AML-193 (cell line): ENCODE measurements at regions not wholly inside any gene's neighbourhood (a gene's known extent, or its start where the extent isn't known, plus 50 kb on each side); places are given as distances from the start of the nearest gene placed in this dataset.
"Not testable (repeated sequence)": the region's sequence is repeated elsewhere in the genome, so short reads cannot be mapped to it uniquely, and the experiment has no call there.

Experiments used
- DNase-seq, 2 experiments: peaks; one replicate each; lab custom pipeline; 2025; lab: John Stamatoyannopoulos, UW

GRCh38 chrX:23458957-23459356, 124.3 kb downstream of the PTCHD1 start:
- not testable (repeated sequence) for DNase-seq

DNA sequence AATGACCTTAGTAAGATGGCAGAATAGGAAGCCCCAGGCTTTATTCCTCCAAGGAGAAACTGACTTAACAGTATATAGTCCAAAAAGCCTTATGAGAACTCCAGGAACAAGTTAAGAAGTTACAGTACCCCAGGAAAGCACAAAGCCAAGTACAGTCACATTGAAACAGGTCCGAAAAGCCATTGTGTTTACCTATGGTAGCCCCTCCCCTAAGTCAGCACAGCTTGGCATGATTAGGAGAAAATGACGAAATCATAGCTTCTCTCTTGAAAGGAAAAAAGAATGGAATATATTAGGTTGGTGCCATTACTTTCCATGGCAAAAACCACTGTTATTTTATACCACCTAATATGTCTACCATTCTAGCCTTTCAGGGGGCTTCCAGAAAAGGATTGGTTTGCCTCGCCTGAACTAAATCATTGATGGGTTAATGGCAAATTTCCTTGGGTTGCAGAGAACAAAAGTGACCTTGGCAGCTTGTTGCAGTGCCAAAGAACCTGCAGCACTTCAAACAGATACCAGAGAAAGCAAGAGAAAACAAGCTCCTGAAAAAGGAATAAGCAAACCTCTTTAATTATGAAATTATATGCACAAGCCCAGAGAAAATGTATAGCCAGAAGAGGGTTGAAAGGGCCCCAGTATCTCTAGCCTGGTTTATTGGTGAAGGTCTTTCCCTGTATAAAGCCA, 130.6 kb downstream of the PTCHD1 start:
- no peak for DNase-seq

GRCh38 chrX:23465985-23466384, 131.3 kb downstream of the PTCHD1 start:
- DNase-seq: no peak

DNA sequence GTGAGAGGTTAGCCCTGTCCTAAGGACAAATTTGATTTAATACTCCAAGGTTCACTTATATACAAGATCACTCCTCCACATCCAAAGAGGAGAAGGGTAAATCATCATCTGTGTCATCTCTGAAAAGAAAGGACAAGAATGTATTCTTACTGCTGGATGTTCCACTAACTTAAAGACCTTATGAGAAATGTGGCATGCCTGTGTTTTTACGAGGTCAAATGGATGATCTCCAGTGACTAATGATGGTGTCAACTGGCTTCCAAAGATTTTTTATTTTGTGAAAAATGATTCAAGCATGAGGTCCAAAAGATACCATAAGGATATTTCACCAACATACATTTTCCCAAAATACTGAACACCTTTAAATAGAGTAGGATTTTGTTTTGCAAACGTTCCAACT, 143.4 kb downstream of the PTCHD1 start:
- no peak for DNase-seq

DNA sequence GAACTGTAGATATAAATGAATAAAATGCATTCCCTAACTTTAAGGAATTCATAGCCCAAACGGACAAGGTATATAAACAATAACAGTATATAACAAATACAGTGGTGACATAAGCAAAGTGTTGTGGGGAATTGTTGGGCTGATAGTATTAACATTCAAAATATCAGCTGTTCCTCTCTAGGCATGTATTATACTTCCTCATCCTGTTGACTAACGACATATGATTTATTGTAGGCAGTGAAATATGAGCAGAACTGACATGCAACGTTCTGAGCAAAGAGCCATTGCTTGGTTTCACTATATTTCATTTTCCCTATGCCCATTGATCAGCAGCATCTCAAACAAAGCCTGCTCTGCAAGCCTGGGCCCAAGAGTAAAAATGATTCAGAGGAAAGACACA, 143.9 kb downstream of the PTCHD1 start:
- DNase-seq: no peak

DNA sequence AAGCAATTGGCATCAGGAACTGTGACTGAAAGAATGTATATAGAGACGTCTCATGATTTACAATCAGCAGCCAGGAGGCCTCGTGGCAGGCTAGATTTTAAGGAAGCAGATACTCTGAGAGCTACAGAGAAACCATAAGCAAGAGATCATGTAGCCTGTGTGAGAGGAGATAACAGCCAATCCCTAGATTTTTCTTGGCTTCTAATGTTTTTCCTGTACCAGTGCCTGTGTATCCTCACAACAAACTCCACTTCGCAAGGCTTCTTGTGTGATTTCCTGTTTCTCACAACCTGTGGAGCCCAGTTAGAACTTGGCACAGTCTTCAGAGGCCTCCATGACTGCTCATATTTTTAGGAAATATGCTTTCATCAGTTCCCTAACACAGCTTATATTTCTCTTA, 147.9 kb downstream of the PTCHD1 start:
- no peak for DNase-seq

- no peak for DNase-seq
Measured at GRCh38 chrX:23483396-23483795, 148.7 kb downstream of the PTCHD1 start.

- no peak for DNase-seq
Measured at GRCh38 chrX:23493941-23494374, 159.3 kb downstream of the PTCHD1 start.

DNA sequence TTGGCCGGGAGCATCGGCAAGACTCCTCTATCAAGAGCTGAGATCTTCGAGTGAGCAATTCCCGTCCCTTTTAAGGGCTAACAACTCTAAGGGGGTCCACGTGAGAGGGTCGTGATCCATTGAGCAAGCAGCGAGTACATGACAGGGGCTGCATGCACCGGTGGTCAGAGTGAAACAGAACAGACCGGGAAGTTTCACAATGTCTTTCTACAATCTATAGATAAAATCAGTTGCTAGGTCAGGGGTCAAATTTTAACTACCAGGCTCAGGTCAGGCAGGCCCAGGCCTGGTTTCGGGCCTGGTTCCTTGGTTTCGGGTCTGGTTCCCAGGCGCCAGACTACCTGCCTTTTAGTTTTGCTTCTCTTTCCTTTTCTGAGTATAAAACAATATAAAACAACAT, 160.1 kb downstream of the PTCHD1 start:
- no peak for DNase-seq

- no peak for DNase-seq
Measured at GRCh38 chrX:23497919-23498318, 163.3 kb downstream of the PTCHD1 start.

DNA sequence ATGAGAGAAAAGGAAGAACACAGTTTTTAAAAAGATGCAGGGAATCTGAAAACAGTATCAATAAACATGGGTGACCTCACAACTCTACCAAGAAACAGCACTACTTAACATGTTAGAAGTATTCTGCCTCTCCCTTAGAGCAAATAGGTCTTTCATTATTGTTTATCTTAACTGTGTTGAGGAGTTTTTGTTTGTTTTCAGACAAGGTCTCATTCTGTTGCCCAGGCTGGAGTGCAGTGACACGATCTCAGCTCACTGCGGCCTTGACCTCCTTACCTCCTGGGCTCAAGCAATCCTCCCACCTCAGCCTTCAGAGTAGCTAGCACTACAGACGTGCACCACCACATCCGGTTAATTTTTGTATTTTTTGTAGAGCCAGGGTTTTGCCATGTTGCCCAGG, 165.3 kb upstream of the PRDX4 start:
- no peak for DNase-seq

GRCh38 chrX:23503835-23504539, 163.3 kb upstream of the PRDX4 start:
- DNase-seq: no peak

DNA sequence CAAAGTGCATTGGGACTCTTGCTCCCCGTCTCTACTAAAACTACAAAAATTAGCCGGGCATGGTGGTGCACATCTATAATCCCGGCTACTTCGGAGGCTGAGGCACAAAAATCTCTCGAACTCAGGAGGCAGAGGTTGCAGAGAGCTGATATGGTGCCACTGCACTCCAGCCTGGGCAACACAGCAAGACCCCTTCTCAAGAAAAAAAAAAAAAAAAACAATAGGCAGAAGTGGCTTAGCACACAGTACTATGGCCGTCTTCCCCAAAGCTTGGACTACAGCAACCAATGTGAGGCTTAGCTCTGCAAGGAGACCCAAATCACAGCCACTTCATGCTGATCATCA, 162.8 kb upstream of the PRDX4 start:
- DNase-seq: no peak

DNA sequence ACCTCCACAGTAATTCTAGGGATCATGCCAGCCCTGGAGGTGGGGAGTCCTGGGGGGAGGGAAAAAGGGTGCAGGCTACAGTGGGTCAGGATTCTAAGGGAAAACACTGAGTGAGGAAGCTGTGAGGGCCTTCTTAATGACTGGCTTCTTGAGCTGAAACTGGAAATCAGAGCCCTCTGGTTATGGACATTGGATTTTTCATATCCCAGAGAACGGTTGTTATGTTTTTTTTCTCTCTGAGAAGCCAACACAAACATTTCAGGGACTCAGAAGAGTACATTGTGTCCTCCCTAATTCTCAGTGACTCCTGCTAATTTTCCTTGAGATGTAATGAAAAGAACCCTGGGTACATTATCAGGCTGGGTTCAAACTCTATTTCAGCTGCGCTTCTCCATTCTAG, 162.4 kb upstream of the PRDX4 start:
- no peak for DNase-seq

GRCh38 chrX:23505531-23506303, 161.6 kb upstream of the PRDX4 start:
- DNase-seq: no peak

GRCh38 chrX:23509256-23509655, 158.0 kb upstream of the PRDX4 start:
- no peak for DNase-seq

DNA sequence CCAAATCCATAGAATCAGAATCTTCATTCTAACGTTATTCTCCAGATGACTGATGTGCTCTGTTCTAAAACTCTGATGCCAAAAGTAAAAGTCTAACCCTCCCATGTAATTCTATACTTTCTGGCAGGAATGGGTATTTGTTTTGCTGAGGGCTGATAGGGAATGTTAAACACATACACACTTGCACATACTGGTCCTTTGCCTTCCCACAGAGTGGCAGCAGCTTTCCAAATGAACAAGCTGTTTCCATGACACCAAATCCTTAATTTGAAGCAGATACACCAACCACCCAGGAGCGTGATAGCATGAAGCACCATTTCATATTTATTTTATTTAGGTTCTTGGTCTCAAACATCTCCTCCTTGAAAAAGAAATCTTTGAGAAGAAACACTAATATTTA, 155.5 kb upstream of the PRDX4 start:
- no peak for DNase-seq

DNA sequence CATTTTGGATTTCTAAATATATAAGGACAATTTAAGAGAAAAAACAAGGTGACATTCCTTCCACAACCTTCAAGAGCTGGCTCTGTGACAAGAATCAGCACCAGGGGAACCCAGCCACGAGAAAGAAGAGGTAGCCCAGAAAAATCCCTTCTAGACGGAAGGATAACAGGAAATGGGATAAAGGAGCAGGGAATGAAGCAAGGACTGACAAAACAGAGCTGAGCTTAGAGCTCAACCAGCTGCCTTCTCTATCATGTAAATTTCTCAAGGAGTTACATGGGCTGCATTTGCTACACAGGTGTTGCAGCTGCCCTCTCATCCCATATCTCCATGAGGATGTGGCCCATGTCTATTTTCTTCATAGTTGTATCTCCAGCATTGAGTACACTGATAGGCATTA, 154.2 kb upstream of the PRDX4 start:
- DNase-seq: no peak

DNA sequence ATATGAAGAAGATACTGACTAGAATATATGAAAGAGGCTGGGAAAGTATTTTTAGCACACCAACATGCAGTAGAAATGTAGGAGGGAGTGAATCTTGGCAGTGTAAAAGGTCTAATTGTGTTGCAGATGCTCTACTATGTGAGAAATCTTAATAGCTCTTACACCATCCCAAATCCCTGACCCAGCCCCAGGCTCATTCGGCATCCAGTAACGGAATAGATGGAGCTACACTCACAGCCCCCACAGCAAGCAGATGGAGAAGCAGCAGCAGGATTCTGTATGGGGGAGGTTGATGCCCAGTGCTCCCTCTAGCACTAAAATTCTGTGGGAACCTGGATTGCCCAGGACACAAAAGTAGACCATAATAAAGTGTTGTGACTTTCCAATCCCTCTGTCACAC, 153.2 kb upstream of the PRDX4 start:
- no peak for DNase-seq

- DNase-seq: no peak
Measured at GRCh38 chrX:23515028-23515427, 152.3 kb upstream of the PRDX4 start.

DNA sequence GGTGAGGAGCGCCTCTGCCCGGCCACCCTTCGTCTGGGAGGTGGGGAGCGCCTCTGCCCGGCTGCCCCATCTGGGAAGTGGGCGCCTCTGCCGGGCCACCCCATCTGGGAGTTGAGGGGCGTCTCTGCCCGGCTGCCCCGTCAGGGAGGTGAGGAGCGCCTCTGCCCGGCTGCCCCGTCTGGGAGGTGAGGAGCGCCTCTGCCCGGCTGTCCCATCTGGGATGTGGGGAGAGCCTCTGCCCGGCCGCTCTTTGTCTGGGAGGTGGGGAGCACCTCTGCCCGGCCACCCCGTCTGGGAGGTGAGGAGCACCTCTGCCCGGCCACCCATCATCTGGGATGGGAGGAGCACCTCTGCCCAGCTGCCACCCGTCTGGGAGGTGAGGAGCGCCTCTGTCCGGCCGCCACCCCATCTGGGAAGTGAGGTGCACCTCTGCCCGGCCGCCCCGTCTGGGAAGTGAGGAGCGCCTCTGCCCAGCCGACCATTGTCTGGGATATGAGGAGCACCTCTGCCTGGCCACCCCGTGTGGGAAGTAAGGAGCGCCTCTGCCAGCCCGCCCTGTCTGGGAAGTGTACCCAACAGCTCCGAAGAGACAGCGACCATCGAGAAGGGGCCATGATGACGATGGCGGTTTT, 144.2 kb upstream of the PRDX4 start:
- DNase-seq: not testable (repeated sequence)

DNA sequence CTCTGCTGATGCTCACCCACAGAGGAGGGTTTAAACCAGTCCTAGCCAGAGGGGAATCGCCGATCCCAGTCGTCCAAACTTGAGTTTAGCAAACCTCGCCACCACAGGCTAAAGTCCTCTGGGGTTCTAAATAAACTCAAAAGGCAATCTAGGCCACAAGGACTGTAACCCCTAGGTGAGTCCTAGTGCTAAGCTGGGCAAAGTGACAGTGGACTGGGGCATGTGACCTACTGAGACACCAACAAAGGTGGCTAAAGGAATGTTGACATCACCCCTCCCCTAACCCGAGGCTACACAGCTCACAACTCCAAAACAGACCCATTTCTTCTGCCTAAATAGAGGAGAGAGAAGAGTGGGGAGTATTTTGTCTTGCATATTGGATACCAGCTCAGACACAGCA, 142.8 kb upstream of the PRDX4 start:
- no peak for DNase-seq

- no peak for DNase-seq
Measured at GRCh38 chrX:23525531-23525930, 141.8 kb upstream of the PRDX4 start.
